Upper lobe of left lung (tissue), 6 donors: ENCODE measurements at regions not wholly inside any gene's neighbourhood (a gene's known extent, or its start where the extent isn't known, plus 50 kb on each side); places are given as distances from the start of the nearest gene placed in this dataset.

Experiments
- ATAC-seq, 2 donors: fragments of 200-7000 bp; cut with Tn5 transposase; one replicate each; pipeline ENCODE4 v1.9.1; 2022; ENCODE audit warnings: mild to moderate bottlenecking in 2 of 2, moderate library complexity in 2 of 2; ENCODE audit not compliant: low FRiP score in 2 of 2
- DNase-seq, 2 donors: peaks; one replicate each; pipeline ENCODE4 v3.0.0-alpha.2; 2019 to 2020
- H3K27ac ChIP-seq, 4 donors: fragments of 200-600 bp; sonication (generic); one replicate each; pipeline ENCODE4 v1.5.1; 2016 to 2019
- H3K27me3 ChIP-seq, 4 donors: fragments of 200-600 bp; sonication (generic); one replicate each; pipeline ENCODE4 v1.5.1; 2017 to 2019
- H3K36me3 ChIP-seq, 4 donors: fragments of 200-600 bp; sonication (generic); one replicate each; pipeline ENCODE4 v1.5.1; 2016 to 2019
- H3K4me1 ChIP-seq, 4 donors: fragments of 200-600 bp; sonication (generic); one replicate each; pipeline ENCODE4 v1.5.1; 2018 to 2019
- H3K4me3 ChIP-seq, 4 donors: fragments of 200-600 bp; sonication (generic); one replicate each; pipeline ENCODE4 v1.5.1; 2017 to 2019; ENCODE audit warnings: mild to moderate bottlenecking in 2 of 4, moderate library complexity in 1 of 4
- H3K9me3 ChIP-seq, 4 donors: fragments of 200-600 bp; sonication (generic); one replicate each; pipeline ENCODE4 v1.5.1; 2018 to 2019
- EP300 ChIP-seq, 4 donors: sonication (generic); formaldehyde crosslinking; IDR thresholded peaks; one replicate each; pipeline ENCODE4 v1.5.1; 2017; ENCODE audit warnings: antibody characterized with exemption in 4 of 4, control low read depth in 2 of 4
- POLR2A ChIP-seq, 4 donors: fragments of 450-650 bp; IDR thresholded peaks; one replicate each; pipeline ENCODE4 v1.5.1; 2016 to 2017; ENCODE audit warnings: antibody characterized with exemption in 4 of 4, mild to moderate bottlenecking in 2 of 4
- POLR2AphosphoS5 ChIP-seq, 2 donors: sonication (generic); formaldehyde crosslinking; IDR thresholded peaks; one replicate each; pipeline ENCODE4 v1.5.1; 2017; ENCODE audit warnings: antibody characterized with exemption in 2 of 2
- WGBS, 2 donors: methylation state at CpG; one replicate each; pipeline ENCODE4 v1.1.5; 2017 to 2018; 5-methylcytosine and 5-hydroxymethylcytosine counted together
- TF ChIP-seq, protein P1 (sequence below), 6 experiments: fragments of 450-650 bp in 4 of 6; fragments of 200-600 bp in 2 of 6; sonication (generic) in 2 of 6; IDR thresholded peaks; one replicate each; pipeline ENCODE4 v1.5.1; 2016 to 2019; ENCODE audit warnings: antibody characterized with exemption in 6 of 6
- donor health status: DM: no; HTN: no; CAD: no; lungs with moderate emphysema.
- donor health status: DM: no; HTN: yes; CAD: no; lungs with severe emphysema.

DNA sequence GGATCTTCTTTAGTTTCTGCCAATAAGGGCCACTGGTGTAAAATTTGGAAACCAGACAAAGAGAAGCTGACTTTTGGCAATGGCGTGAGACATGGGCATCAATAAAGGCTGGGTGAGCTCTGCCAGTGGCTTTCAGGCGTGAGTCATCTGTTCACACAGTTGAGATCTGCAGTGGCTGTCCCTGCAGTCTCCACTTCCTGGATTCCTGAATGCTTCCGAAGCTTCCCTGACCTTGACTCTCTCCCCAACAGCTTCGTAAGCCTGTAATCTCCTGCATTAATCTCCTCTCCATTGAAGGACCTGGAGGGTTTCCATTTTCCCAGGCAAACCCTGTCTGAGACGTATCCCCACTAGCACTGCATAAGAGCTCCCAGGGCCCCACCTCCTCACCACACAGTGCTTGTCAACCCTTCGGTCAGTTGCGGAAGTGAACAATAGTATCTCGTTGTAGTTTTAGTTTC, 574.7 kb downstream of the TBC1D22A start:
- Histone ChIP-seq H3K27ac (no peak overlapping the region), H3K9me3 (peaks cover 4 to 11% (median 8%) of the 10 kb centered on the region in 4 donors), H3K4me1 (no peaks in the 10 kb centered on the region), H3K4me3 (peak overlapping the region in 3 of 4 donors; percentile 7 to 37 (median 7)), H3K27me3 (no peaks in the 10 kb centered on the region), H3K36me3 (no peaks in the 10 kb centered on the region)
- 38 to 43% methylated on average over 8 of the region's 8 CpGs for WGBS, 2 donors
- DNase-seq: no peak
- TF ChIP-seq, protein P1, sequence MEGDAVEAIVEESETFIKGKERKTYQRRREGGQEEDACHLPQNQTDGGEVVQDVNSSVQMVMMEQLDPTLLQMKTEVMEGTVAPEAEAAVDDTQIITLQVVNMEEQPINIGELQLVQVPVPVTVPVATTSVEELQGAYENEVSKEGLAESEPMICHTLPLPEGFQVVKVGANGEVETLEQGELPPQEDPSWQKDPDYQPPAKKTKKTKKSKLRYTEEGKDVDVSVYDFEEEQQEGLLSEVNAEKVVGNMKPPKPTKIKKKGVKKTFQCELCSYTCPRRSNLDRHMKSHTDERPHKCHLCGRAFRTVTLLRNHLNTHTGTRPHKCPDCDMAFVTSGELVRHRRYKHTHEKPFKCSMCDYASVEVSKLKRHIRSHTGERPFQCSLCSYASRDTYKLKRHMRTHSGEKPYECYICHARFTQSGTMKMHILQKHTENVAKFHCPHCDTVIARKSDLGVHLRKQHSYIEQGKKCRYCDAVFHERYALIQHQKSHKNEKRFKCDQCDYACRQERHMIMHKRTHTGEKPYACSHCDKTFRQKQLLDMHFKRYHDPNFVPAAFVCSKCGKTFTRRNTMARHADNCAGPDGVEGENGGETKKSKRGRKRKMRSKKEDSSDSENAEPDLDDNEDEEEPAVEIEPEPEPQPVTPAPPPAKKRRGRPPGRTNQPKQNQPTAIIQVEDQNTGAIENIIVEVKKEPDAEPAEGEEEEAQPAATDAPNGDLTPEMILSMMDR (IDR thresholded peaks at IDR 0.05): no peak
- no peak for TF ChIP-seq POLR2A (IDR thresholded peaks at IDR 0.05)
- TF ChIP-seq EP300 (IDR thresholded peaks at IDR 0.05): no peak
- no peak for TF ChIP-seq POLR2AphosphoS5 (IDR thresholded peaks at IDR 0.05)
- peak in 1 of 2 donors; percentile 61 for ATAC-seq

- Histone ChIP-seq H3K4me1 (no peaks in the 10 kb centered on the region), H3K4me3 (no peak overlapping the region), H3K27ac (no peak overlapping the region), H3K36me3 (no peaks in the 10 kb centered on the region), H3K9me3 (peaks cover 4 to 11% (median 8%) of the 10 kb centered on the region in 4 donors), H3K27me3 (no peaks in the 10 kb centered on the region)
- DNase-seq (no peak), ATAC-seq (no peak)
- TF ChIP-seq POLR2A (IDR thresholded peaks at IDR 0.05): no peak
- TF ChIP-seq POLR2AphosphoS5 (IDR thresholded peaks at IDR 0.05): no peak
- TF ChIP-seq, protein P1 (IDR thresholded peaks at IDR 0.05): no peak
- TF ChIP-seq EP300 (IDR thresholded peaks at IDR 0.05): no peak
- 94 to 95% methylated on average over 3 of the region's 3 CpGs for WGBS, 2 donors
These were observed 573.5 kb downstream of the TBC1D22A start for GRCh38 chr22:47335958-47336357.

DNA sequence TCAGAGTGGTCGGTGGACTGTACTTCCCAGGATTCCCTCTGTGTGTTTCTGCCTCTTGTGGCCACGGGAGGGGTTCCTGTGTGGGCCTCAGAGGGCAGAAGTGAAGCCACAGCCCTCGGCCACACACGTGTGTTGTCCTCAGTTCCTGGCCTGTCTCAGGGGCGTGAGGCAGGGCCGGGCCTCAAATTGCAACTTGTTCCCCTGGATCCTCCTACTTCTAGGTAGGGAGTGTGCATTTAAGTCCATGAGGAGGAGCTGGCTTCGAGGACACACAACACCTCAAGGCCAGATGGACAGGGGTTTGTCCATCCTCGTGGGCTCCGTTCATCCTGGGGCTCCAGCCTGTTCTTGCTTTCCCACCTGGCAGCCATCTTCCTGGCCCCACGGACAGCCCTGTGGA, 573.0 kb downstream of the TBC1D22A start:
- no peaks in the 10 kb centered on the region for H3K4me1 ChIP-seq
- peaks cover 4 to 11% (median 8%) of the 10 kb centered on the region in 4 donors for H3K9me3 ChIP-seq
- no peaks in the 10 kb centered on the region for H3K27me3 ChIP-seq
- DNase-seq (peak in 1 of 2 donors; percentile 30), ATAC-seq (no peak)
- H3K27ac ChIP-seq: no peak overlapping the region
- no peak for TF ChIP-seq POLR2A (IDR thresholded peaks at IDR 0.05)
- TF ChIP-seq EP300 (IDR thresholded peaks at IDR 0.05): no peak
- no peak for TF ChIP-seq POLR2AphosphoS5 (IDR thresholded peaks at IDR 0.05)
- TF ChIP-seq, protein P1 (IDR thresholded peaks at IDR 0.05): no peak
- no peak overlapping the region for H3K4me3 ChIP-seq
- H3K36me3 ChIP-seq: no peaks in the 10 kb centered on the region
- 66 to 79% methylated on average over 7 to 10 of the region's 10 CpGs for WGBS, 2 donors

DNA sequence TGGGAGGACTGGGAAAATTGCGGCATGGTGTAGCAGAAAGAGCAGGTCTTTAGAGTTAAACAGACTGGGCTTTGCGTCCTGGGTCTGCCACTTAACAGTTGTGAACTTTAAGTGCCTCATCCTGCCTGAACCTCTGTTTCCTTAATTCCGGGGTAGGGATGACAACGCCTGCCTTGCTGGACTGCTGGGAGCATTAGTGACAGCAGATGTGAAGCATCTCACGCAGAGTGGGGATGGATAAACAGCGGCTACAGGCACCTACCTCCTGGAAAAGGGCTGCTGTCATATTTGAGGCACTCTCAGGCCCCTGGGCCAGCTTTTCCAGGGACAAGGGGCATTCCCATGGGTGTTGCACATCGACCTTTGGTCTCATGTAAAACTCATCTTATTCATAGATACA, 572.2 kb downstream of the TBC1D22A start:
- Histone ChIP-seq H3K4me3 (no peak overlapping the region), H3K27me3 (no peaks in the 10 kb centered on the region), H3K4me1 (no peaks in the 10 kb centered on the region), H3K27ac (no peak overlapping the region), H3K9me3 (peaks cover 4 to 11% (median 8%) of the 10 kb centered on the region in 4 donors), H3K36me3 (no peaks in the 10 kb centered on the region)
- no peak for DNase-seq
- 76 to 87% methylated on average over 7 of the region's 7 CpGs for WGBS, 2 donors
- ATAC-seq: no peak
- TF ChIP-seq EP300 (IDR thresholded peaks at IDR 0.05) (no peak), POLR2AphosphoS5 (IDR thresholded peaks at IDR 0.05) (no peak), POLR2A (IDR thresholded peaks at IDR 0.05) (no peak)
- TF ChIP-seq, protein P1 (IDR thresholded peaks at IDR 0.05): no peak

GRCh38 chr22:47333625-47334024, 571.2 kb downstream of the TBC1D22A start:
- 33 to 41% methylated on average over 2 of the region's 2 CpGs for WGBS, 2 donors
- H3K4me3 ChIP-seq: no peak overlapping the region
- H3K27ac ChIP-seq: no peak overlapping the region
- DNase-seq: no peak
- no peaks in the 10 kb centered on the region for H3K36me3 ChIP-seq
- no peak for ATAC-seq
- peaks cover 4 to 11% (median 8%) of the 10 kb centered on the region in 4 donors for H3K9me3 ChIP-seq
- no peaks in the 10 kb centered on the region for H3K4me1 ChIP-seq
- TF ChIP-seq EP300 (IDR thresholded peaks at IDR 0.05) (no peak), POLR2AphosphoS5 (IDR thresholded peaks at IDR 0.05) (no peak), POLR2A (IDR thresholded peaks at IDR 0.05) (no peak)
- TF ChIP-seq, protein P1 (IDR thresholded peaks at IDR 0.05): no peak
- H3K27me3 ChIP-seq: no peaks in the 10 kb centered on the region
